Keratinocyte (primary cell): ENCODE measurements at regions not wholly inside any gene's neighbourhood (a gene's known extent, or its start where the extent isn't known, plus 50 kb on each side); places are given as distances from the start of the nearest gene placed in this dataset.

Experiments used
- DNase-seq: peaks from one replicate; pipeline ENCODE4 v3.0.0-alpha.2; 2011; ENCODE audit warnings: low read depth, missing footprints, low spot score
- FAIRE-seq: peaks from 2 replicates; lab custom pipeline; 2011; peaks lifted over from hg19 to GRCh38; lab: Jason Lieb, UNC
- H2AFZ ChIP-seq: 2 replicates; pipeline ENCODE4 v1.6.0; 2012; ENCODE audit warnings: low read length, control low read depth, inconsistent platforms; ENCODE audit not compliant: control insufficient read depth
- H3K27ac ChIP-seq: 2 replicates; pipeline ENCODE4 v1.5.1; 2011; ENCODE audit warnings: low read length; ENCODE audit not compliant: control insufficient read depth, insufficient read depth
- H3K27me3 ChIP-seq: 3 replicates; pipeline ENCODE4 v1.6.0; 2011; ENCODE audit warnings: low read length; ENCODE audit not compliant: control insufficient read depth, insufficient read depth; ENCODE audit errors: extremely low read depth
- H3K36me3 ChIP-seq, 2 experiments: 2 replicates in 1 of 2; 3 replicates in 1 of 2; pipeline ENCODE4 v1.5.1; 2011; ENCODE audit warnings: low read length in 2 of 2, mild to moderate bottlenecking in 1 of 2; ENCODE audit not compliant: control insufficient read depth in 2 of 2, insufficient read depth in 2 of 2; ENCODE audit errors: extremely low read depth in 1 of 2
- H3K4me1 ChIP-seq: 3 replicates; pipeline ENCODE4 v1.5.1; 2011; ENCODE audit warnings: low read length; ENCODE audit not compliant: control insufficient read depth, insufficient read depth; ENCODE audit errors: extremely low read depth
- H3K4me2 ChIP-seq: 3 replicates; pipeline ENCODE4 v1.6.0; 2011; ENCODE audit warnings: low read depth, low read length; ENCODE audit not compliant: control insufficient read depth, insufficient read depth; ENCODE audit errors: extremely low read depth
- H3K4me3 ChIP-seq, 3 experiments: fragments of 200-600 bp in 1 of 3; sonication (generic) in 1 of 3; 2 replicates in 2 of 3; 3 replicates in 1 of 3; pipeline ENCODE4 v1.5.1; 2011 to 2016; ENCODE audit warnings: low read length in 3 of 3, mild to moderate bottlenecking in 3 of 3, control low read depth in 2 of 3, inconsistent platforms in 1 of 3, low read depth in 1 of 3, mixed read lengths in 1 of 3, mixed run types in 1 of 3, moderate library complexity in 1 of 3; ENCODE audit not compliant: control insufficient read depth in 2 of 3, insufficient read depth in 2 of 3; ENCODE audit errors: extremely low read depth in 1 of 3
- H3K79me2 ChIP-seq: 2 replicates; pipeline ENCODE4 v1.6.0; 2012; ENCODE audit warnings: low read length; ENCODE audit not compliant: control insufficient read depth, insufficient read depth
- H3K9ac ChIP-seq: 3 replicates; pipeline ENCODE4 v1.6.0; 2011; ENCODE audit warnings: low read length; ENCODE audit not compliant: control insufficient read depth, insufficient read depth; ENCODE audit errors: extremely low read depth
- H3K9me1 ChIP-seq: 3 replicates; pipeline ENCODE4 v1.6.0; 2011; ENCODE audit warnings: low read length; ENCODE audit not compliant: control insufficient read depth, insufficient read depth; ENCODE audit errors: extremely low read depth
- H3K9me3 ChIP-seq: 2 replicates; pipeline ENCODE4 v1.5.1; 2012; ENCODE audit warnings: low read depth, low read length; ENCODE audit not compliant: control insufficient read depth
- H4K20me1 ChIP-seq: 3 replicates; pipeline ENCODE4 v1.6.0; 2011; ENCODE audit warnings: low read length; ENCODE audit not compliant: control insufficient read depth, insufficient read depth; ENCODE audit errors: extremely low read depth
- CTCF ChIP-seq, 3 experiments: IDR thresholded peaks in 1 of 3; conservative IDR thresholded peaks in 1 of 3; optimal IDR thresholded peaks in 1 of 3; 2 replicates in 2 of 3; 3 replicates in 1 of 3; pipeline versions ENCODE3 to v1.5.1; 2011; ENCODE audit warnings: low read length in 3 of 3, mild to moderate bottlenecking in 3 of 3, moderate library complexity in 2 of 3, control low read depth in 1 of 3, inconsistent platforms in 1 of 3; ENCODE audit not compliant: insufficient read depth in 2 of 3; ENCODE audit errors: extremely low read depth in 1 of 3
- EZH2 ChIP-seq: IDR thresholded peaks from one replicate; pipeline ENCODE4 v1.6.1; 2012; ENCODE audit warnings: inconsistent platforms, mild to moderate bottlenecking, low read length, moderate library complexity
- dilution Hi-C: fragments of 300-500 bp; cut with MboI; formaldehyde crosslinking; loops from one replicate; pipeline ENCODE4 v1.7.0; 2020; ENCODE audit warnings: low sequenced_read_pairs; ENCODE audit not compliant: extremely low pct_ligation_motif_present

- dilution Hi-C loops: no loop called here
- Histone ChIP-seq H3K36me3 (no peaks in the 10 kb centered on the region), H3K27me3 (peaks cover 14% of the 10 kb centered on the region), H2AFZ (no peak overlapping the region), H3K9ac (no peak overlapping the region), H3K4me1 (no peaks in the 10 kb centered on the region), H3K9me1 (no peaks in the 10 kb centered on the region), H3K4me3 (no peak overlapping the region), H3K4me2 (no peak overlapping the region), H3K9me3 (no peaks in the 10 kb centered on the region), H3K27ac (no peak overlapping the region), H3K79me2 (no peaks in the 10 kb centered on the region), H4K20me1 (no peaks in the 10 kb centered on the region)
- FAIRE-seq (no peak), DNase-seq (no peak)
- TF ChIP-seq CTCF (optimal IDR thresholded peaks at IDR 0.05 in 1 of 3, IDR thresholded peaks at IDR 0.05 in 1 of 3, conservative IDR thresholded peaks at IDR 0.05 in 1 of 3; ENCODE audit: extremely low read depth in 1 of 3, insufficient read depth in 2 of 3, low read length in 3 of 3) (no peak), EZH2 (no peak)
Observed at GRCh38 chr12:111066744-111067437, 146.5 kb upstream of the MYL2 start.

GRCh38 chr12:111064982-111065381 is 144.6 kb upstream of the MYL2 start:
- no peak for FAIRE-seq
- Histone ChIP-seq H3K27ac (no peak overlapping the region), H3K4me1 (no peaks in the 10 kb centered on the region), H2AFZ (no peak overlapping the region), H3K4me2 (no peak overlapping the region), H3K36me3 (no peaks in the 10 kb centered on the region), H3K27me3 (peaks cover 14% of the 10 kb centered on the region), H3K9me3 (no peaks in the 10 kb centered on the region), H3K9me1 (no peaks in the 10 kb centered on the region), H3K9ac (no peak overlapping the region), H3K79me2 (no peaks in the 10 kb centered on the region), H3K4me3 (no peak overlapping the region), H4K20me1 (no peaks in the 10 kb centered on the region)
- TF ChIP-seq EZH2: no peak
- TF ChIP-seq CTCF (optimal IDR thresholded peaks at IDR 0.05 in 1 of 3, IDR thresholded peaks at IDR 0.05 in 1 of 3, conservative IDR thresholded peaks at IDR 0.05 in 1 of 3; ENCODE audit: extremely low read depth in 1 of 3, insufficient read depth in 2 of 3, low read length in 3 of 3): no peak
- no peak for DNase-seq
- dilution Hi-C loops: no loop called here
